ENCODE measurements at regions not wholly inside any gene's neighbourhood (a gene's known extent, or its start where the extent isn't known, plus 50 kb on each side); places are given as distances from the start of the nearest gene placed in this dataset.

GRCh38 chr4:11736978-11737377 is 308.3 kb upstream of the HS3ST1 start:
- TF ChIP-seq USF2 (CRISPR knock-in tag; IDR thresholded peaks at IDR 0.05) = no peak
- TF ChIP-seq NFYB (IDR thresholded peaks at IDR 0.05; ENCODE audit: extremely low read depth, insufficient read length) = no peak
- TF ChIP-seq FOXJ3 (CRISPR knock-in tag; IDR thresholded peaks at IDR 0.05) = no peak
- no peak for TF ChIP-seq AFF1 (IDR thresholded peaks at IDR 0.05; ENCODE audit: low read depth in 1 of 2, partially characterized antibody in 2 of 2)
- no peak for TF ChIP-seq YY1 (IDR thresholded peaks at IDR 0.05; ENCODE audit: borderline replicate concordance in 1 of 3, control insufficient read depth in 1 of 3, extremely low read depth in 1 of 3, insufficient read depth in 3 of 3, insufficient read length in 1 of 3, insufficient replicate concordance in 2 of 3, low read depth in 1 of 3, low read length in 2 of 3)
- TF ChIP-seq HDGF (IDR thresholded peaks at IDR 0.05) = no peak
- TF ChIP-seq NR2C2 (CRISPR knock-in tag; IDR thresholded peaks at IDR 0.05) = no peak
- TF ChIP-seq NR2C2 (tag; IDR thresholded peaks at IDR 0.05) = no peak
- no peak for TF ChIP-seq CBX2 (IDR thresholded peaks at IDR 0.05; ENCODE audit: insufficient read depth, low read length, poor library complexity, severe bottlenecking)
- no peak for TF ChIP-seq KAT2B (IDR thresholded peaks at IDR 0.05; ENCODE audit: low read depth, low read length)

All from K562 (cell line).